Hematopoietic multipotent progenitor cell treated with erythropoietin and hydrocortisone succinate and interleukin-3 and kit ligand, for 17 days (in vitro differentiated cells): ENCODE measurements at regions not wholly inside any gene's neighbourhood (a gene's known extent, or its start where the extent isn't known, plus 50 kb on each side); places are given as distances from the start of the nearest gene placed in this dataset.

ENCODE experiments used
- DNase-seq: peaks from one replicate; pipeline ENCODE4 v3.0.0-alpha.2; 2015; ENCODE audit warnings: low spot score

GRCh38 chr9:107872457-107873192 lies 383.1 kb upstream of the KLF4 start:
- DNase-seq, result no peak

- DNase-seq, result no peak
Measured at GRCh38 chr9:107870927-107871680, 381.5 kb upstream of the KLF4 start.

- DNase-seq, result no peak
Measured at GRCh38 chr9:107870221-107870620, 380.7 kb upstream of the KLF4 start.

- DNase-seq, result no peak
Measured at GRCh38 chr9:107869111-107869510, 379.5 kb upstream of the KLF4 start.

- no peak for DNase-seq
Measured at GRCh38 chr9:107868186-107868585, 378.6 kb upstream of the KLF4 start.

- no peak for DNase-seq
Measured at GRCh38 chr9:107867738-107868137, 378.2 kb upstream of the KLF4 start.

- no peak for DNase-seq
Measured at GRCh38 chr9:107866711-107867311, 377.2 kb upstream of the KLF4 start.

GRCh38 chr9:107863396-107863795 lies 373.8 kb upstream of the KLF4 start:
- no peak for DNase-seq

GRCh38 chr9:107862881-107863280 lies 373.3 kb upstream of the KLF4 start:
- DNase-seq, result no peak

GRCh38 chr9:107862323-107862722 lies 372.8 kb upstream of the KLF4 start:
- no peak for DNase-seq

- DNase-seq, result no peak
Measured at GRCh38 chr9:107861075-107861474, 371.5 kb upstream of the KLF4 start.

- no peak for DNase-seq
Measured at GRCh38 chr9:107858260-107858659, 368.7 kb upstream of the KLF4 start.

- DNase-seq, result no peak
Measured at GRCh38 chr9:107856633-107857032, 367.1 kb upstream of the KLF4 start.

- DNase-seq, result no peak
Measured at GRCh38 chr9:107855164-107855563, 365.6 kb upstream of the KLF4 start.

- no peak for DNase-seq
Measured at GRCh38 chr9:107853461-107853860, 363.9 kb upstream of the KLF4 start.

- DNase-seq, result no peak
Measured at GRCh38 chr9:107852891-107853290, 363.3 kb upstream of the KLF4 start.

GRCh38 chr9:107850653-107851052 lies 361.1 kb upstream of the KLF4 start:
- DNase-seq, result no peak

GRCh38 chr9:107847978-107848964 lies 358.7 kb upstream of the KLF4 start:
- no peak for DNase-seq

- DNase-seq, result no peak
Measured at GRCh38 chr9:107842530-107842929, 353.0 kb upstream of the KLF4 start.

- no peak for DNase-seq
Measured at GRCh38 chr9:107841076-107841475, 351.5 kb upstream of the KLF4 start.

- no peak for DNase-seq
Measured at GRCh38 chr9:107839371-107839770, 349.8 kb upstream of the KLF4 start.

- DNase-seq, result no peak
Measured at GRCh38 chr9:107838766-107839165, 349.2 kb upstream of the KLF4 start.
